ENCODE measurements at regions not wholly inside any gene's neighbourhood (a gene's known extent, or its start where the extent isn't known, plus 50 kb on each side); places are given as distances from the start of the nearest gene placed in this dataset.

DNA sequence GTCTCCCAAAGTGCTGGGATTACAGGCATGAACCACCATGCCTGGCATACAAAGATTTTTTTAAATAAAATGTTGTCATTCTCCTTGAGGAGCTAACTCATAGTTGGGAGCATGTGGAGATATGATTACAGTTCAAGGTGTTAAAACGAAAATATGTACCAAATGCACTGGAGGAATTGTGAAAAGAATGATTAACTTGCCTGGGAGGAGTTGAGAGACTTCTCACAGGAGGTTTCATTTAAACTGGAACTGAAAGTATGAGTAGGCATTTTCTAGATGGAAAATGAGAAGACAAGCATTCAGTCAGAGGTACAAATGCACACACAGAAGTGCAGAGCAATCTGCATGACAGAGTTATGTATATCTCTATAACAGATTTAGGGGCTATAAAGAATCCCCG lies 126.6 kb upstream of the PDE1A start:
- no peaks in the 10 kb centered on the region for H3K36me3 ChIP-seq (ENCODE audit: low read depth)
- TF ChIP-seq, protein P1, sequence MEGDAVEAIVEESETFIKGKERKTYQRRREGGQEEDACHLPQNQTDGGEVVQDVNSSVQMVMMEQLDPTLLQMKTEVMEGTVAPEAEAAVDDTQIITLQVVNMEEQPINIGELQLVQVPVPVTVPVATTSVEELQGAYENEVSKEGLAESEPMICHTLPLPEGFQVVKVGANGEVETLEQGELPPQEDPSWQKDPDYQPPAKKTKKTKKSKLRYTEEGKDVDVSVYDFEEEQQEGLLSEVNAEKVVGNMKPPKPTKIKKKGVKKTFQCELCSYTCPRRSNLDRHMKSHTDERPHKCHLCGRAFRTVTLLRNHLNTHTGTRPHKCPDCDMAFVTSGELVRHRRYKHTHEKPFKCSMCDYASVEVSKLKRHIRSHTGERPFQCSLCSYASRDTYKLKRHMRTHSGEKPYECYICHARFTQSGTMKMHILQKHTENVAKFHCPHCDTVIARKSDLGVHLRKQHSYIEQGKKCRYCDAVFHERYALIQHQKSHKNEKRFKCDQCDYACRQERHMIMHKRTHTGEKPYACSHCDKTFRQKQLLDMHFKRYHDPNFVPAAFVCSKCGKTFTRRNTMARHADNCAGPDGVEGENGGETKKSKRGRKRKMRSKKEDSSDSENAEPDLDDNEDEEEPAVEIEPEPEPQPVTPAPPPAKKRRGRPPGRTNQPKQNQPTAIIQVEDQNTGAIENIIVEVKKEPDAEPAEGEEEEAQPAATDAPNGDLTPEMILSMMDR (IDR thresholded peaks at IDR 0.05) = no peak
- H3K4me3 ChIP-seq = no peak overlapping the region
- DNase-seq (no peak), ATAC-seq (no peak)
- intact Hi-C loops (cut with DNase I, micrococcal nuclease) = no loop called here
- H3K9me3 ChIP-seq = no peaks in the 10 kb centered on the region
- no peaks in the 10 kb centered on the region for H3K4me1 ChIP-seq (ENCODE audit: low read depth)

DNA sequence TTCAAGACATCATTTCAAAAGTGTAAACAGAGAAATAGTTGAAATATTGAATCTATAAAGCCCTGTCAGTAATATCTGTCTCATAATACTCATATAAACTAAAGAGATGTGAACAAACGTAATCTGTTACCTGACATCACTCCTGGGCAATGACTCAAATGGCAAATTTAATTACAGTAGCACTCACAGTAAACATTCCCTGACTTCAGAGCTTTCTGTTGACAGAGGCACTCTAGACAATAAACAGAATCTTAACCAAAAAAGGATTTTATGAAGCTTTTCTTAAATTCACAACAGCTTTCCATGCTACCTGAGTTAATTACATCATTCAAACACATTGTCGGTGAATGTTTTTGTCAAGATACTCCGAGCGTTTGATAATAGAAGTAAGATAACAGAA lies 128.1 kb upstream of the PDE1A start:
- Histone ChIP-seq H3K4me1 (ENCODE audit: low read depth) (no peaks in the 10 kb centered on the region), H3K36me3 (ENCODE audit: low read depth) (no peaks in the 10 kb centered on the region), H3K9me3 (no peaks in the 10 kb centered on the region), H3K4me3 (no peak overlapping the region)
- intact Hi-C loops (cut with DNase I, micrococcal nuclease) = no loop called here
- no peak for ATAC-seq
- TF ChIP-seq, protein P1 (IDR thresholded peaks at IDR 0.05) = no peak
- DNase-seq = no peak

GRCh38 chr2:182558564-182558963 lies 131.7 kb upstream of the PDE1A start:
- ATAC-seq = no peak
- Histone ChIP-seq H3K36me3 (ENCODE audit: low read depth) (no peaks in the 10 kb centered on the region), H3K4me1 (ENCODE audit: low read depth) (no peaks in the 10 kb centered on the region), H3K4me3 (no peak overlapping the region), H3K9me3 (no peaks in the 10 kb centered on the region)
- TF ChIP-seq, protein P1 (IDR thresholded peaks at IDR 0.05) = no peak
- intact Hi-C loops (cut with DNase I, micrococcal nuclease) = no loop called here
- DNase-seq = no peak

DNA sequence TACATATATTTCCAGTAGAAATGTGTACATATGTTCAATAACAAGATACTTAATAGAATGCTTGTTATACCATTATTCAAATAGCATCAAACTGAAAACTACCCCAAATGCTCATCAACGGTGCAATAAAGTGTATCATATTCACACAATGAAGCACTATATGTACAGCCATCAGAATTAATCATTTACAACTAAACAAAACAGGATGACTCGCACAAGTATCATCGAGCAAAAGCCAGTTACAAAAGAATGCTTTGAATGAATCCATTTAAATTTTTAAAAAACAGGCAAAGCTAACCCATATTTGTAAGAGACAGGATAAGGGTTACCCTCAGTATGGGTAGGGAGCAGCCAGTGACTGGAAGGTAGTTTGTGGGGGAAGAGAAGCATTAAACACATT lies 132.8 kb upstream of the PDE1A start:
- H3K9me3 ChIP-seq = no peaks in the 10 kb centered on the region
- intact Hi-C loops (cut with DNase I, micrococcal nuclease) = no loop called here
- H3K36me3 ChIP-seq (ENCODE audit: low read depth) = no peaks in the 10 kb centered on the region
- H3K4me1 ChIP-seq (ENCODE audit: low read depth) = no peaks in the 10 kb centered on the region
- ATAC-seq = no peak
- DNase-seq = no peak
- H3K4me3 ChIP-seq = no peak overlapping the region
- TF ChIP-seq, protein P1 (IDR thresholded peaks at IDR 0.05) = no peak

GRCh38 chr2:182565911-182566567 lies 139.2 kb upstream of the PDE1A start:
- intact Hi-C loops (cut with DNase I, micrococcal nuclease) = no loop called here
- H3K36me3 ChIP-seq (ENCODE audit: low read depth) = no peaks in the 10 kb centered on the region
- H3K4me1 ChIP-seq (ENCODE audit: low read depth) = no peaks in the 10 kb centered on the region
- ATAC-seq = no peak
- no peak overlapping the region for H3K4me3 ChIP-seq
- DNase-seq = no peak
- H3K9me3 ChIP-seq = no peaks in the 10 kb centered on the region
- TF ChIP-seq, protein P1 (IDR thresholded peaks at IDR 0.05) = no peak

DNA sequence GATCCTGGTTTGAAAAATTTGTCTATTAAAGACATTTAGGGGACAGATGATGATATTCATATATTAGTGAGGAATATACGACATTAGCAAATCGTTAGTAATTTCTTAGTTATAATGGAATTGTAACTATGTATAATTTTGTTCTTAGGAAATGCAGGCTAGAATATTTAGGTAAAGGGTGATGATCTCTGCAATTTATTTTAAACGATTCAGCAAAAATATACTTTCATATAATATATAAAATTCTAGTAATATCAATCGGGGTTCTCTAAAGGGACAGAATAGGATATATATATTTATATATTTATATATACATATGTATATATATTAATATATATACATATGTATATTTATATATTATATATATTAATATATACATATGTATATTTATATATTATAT lies 142.5 kb upstream of the DNAJC10 start:
- TF ChIP-seq, protein P1 (IDR thresholded peaks at IDR 0.05) = no peak
- intact Hi-C loops (cut with DNase I, micrococcal nuclease) = no loop called here
- Histone ChIP-seq H3K9me3 (no peaks in the 10 kb centered on the region), H3K4me3 (no peak overlapping the region), H3K36me3 (ENCODE audit: low read depth) (no peaks in the 10 kb centered on the region), H3K4me1 (ENCODE audit: low read depth) (no peaks in the 10 kb centered on the region)
- ATAC-seq (no peak), DNase-seq (no peak)

Data from mucosa of descending colon (tissue), 3 donors.